Stimulated activated CD4-positive, alpha-beta T cell treated with anti-CD3 and anti-CD28 coated beads, Interleukin-15, amount 100 ng/mL, for 24 hours (primary cell): ENCODE measurements at regions not wholly inside any gene's neighbourhood (a gene's known extent, or its start where the extent isn't known, plus 50 kb on each side); places are given as distances from the start of the nearest gene placed in this dataset.

ENCODE experiments used
- DNase-seq: peaks from one replicate; pipeline ENCODE4 v3.0.0-alpha.2; 2020

DNA sequence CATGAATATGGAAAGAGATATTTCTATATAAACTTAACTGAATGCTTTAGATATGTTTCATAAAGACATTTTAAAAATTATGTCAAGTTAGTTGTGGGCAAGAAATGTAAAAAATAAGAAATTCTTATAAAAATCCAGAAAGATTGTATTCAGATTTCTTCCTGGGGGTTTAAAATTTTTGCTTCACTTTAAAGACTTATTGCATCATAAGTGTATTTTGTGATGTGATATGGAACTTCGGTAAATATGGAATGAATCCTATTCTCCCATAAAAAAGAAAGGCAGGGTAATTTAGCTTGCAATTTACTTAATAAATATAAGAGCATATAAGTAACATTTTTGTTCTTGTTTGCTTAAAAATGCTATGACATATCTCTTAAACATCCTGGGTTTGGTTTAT lies 104.8 kb upstream of the CWC22 start:
- DNase-seq = no peak

DNA sequence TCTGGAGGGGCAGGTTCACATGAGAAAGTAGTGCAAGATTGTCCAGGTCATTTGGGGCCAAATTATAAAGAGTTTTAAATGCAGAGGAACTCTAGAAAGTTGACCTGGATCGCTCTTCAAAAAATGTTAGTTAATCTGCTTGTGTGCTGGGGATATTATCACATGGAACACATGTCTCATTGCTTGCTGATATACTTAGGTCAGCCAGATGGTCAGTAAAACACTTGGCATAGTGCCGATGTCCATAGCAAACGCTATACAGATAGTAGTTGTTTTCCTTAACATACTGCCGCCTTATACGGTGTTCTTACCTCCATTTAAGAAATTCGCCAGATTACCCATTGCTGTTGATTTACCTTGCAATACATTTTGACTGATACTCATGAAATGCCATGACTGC lies 103.4 kb upstream of the CWC22 start:
- DNase-seq = no peak

DNA sequence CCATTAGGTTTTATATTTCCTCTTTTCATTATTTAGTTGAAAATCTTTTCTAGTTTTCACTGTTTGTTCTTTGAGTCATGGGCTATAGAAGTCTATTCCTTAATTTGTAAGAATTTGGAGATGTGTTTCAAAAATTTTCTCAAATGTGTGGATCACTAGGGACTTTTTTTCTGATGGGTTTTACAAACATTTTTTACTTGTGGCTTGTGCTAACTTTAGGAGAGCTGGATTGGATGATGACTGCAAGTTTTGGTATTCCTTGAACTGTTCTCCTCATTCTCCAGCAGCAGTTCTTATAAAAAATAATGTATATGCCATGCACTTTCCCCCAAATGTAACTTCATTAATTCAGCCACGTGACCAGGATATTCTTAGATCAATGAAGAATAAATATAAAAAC lies 94.7 kb upstream of the CWC22 start:
- DNase-seq = no peak

DNA sequence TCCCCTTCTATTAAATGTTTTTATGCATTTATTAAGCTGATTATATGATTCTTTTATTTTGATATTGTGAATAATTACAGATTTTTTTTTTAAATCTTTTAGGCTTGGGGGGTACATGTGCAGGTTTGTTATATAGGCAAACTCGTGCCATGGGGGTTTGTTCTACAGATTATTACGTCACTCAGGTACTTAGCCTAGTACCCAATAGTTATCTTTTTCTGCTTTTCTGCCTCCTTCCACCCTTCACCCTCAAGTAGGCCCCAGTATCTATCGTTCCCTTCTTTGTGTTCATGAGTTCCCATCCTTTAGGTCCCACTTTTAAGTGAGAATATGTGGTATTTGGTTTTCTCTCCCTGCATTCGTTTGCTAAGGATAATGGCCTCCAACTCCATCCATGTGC lies 92.2 kb upstream of the CWC22 start:
- DNase-seq = no peak

DNA sequence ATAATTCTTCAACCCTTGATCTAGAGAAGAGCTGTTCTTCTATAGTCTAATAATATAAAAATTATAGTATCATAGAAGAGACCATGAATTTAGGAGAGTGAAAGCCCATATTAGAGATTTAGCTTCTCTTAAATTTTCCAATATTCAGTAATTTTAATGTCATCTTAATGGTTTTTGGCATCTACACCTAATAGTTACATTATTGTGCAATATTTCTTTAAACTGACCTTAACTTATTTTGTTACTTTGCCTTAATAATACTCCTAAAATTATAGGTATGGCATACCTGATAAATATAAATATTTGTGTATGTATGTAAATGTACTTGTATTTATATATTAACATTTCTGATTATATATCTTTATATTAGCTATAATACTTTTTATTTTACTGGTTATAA lies 78.0 kb upstream of the CWC22 start:
- no peak for DNase-seq

DNA sequence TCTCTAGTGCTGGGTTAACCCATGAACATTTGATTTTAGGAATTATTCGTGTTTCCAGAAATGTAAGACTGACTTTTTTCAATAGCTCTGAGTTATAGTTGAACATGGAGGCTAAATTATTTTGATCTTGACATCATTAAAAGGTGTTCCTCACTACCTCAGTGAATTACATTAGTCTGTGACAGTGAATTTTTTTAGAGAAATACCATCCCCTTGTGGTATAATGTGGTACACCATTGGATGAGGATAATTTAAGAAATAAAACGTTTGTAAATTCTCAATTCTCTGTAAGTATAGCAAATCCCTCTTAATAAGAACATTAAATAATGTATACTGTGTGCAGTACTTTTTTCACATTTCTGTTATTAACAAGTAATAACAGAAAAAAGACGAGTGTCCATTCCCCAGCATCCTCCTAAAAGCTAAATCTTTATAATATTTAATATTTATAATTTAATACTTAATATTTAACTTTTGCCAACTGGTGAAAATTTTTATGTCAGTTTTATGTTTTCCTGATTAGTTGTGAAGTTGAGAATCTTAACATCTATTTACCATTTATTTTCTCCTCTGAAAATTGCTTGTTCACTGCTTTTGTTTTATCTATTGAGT lies 70.3 kb upstream of the CWC22 start:
- DNase-seq = no peak

DNA sequence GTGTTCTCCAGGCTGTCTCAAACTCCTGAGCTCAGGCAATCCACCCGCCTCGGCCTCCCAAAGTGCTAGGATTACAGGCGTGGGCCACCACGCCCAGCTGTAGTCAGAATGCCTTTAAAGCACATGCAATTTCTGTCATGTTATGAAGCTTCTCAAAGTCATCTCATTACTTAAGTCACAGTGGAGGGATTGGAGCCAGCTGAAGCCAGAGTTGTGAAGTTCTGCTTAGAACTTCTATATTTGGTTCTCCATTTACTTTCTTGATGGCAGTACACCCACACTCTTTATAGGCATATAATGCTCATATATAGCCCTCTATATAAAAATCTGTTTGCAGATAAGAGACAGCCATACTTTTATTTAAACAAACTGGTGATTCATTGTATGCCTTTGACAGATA lies 68.8 kb upstream of the CWC22 start:
- no peak for DNase-seq

DNA sequence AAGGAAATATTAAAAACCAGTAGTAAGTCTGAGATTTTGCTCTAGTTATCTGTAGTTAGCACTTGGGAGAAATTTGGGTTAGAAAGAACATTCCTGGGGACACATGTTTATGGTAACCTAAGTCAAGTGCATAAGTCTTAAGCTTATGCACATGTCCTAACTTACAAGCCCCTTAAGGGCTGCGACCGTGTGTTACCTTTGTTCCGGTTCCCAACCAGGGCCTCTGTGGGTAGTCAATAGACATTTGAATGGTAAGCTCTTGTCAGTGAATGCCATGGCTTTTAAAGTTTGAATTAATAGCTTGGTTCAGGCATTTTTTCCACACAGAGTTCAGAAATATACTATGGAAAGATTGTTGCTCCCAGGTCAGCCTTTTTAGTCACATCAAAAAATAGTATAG lies 64.7 kb upstream of the CWC22 start:
- no peak for DNase-seq

DNA sequence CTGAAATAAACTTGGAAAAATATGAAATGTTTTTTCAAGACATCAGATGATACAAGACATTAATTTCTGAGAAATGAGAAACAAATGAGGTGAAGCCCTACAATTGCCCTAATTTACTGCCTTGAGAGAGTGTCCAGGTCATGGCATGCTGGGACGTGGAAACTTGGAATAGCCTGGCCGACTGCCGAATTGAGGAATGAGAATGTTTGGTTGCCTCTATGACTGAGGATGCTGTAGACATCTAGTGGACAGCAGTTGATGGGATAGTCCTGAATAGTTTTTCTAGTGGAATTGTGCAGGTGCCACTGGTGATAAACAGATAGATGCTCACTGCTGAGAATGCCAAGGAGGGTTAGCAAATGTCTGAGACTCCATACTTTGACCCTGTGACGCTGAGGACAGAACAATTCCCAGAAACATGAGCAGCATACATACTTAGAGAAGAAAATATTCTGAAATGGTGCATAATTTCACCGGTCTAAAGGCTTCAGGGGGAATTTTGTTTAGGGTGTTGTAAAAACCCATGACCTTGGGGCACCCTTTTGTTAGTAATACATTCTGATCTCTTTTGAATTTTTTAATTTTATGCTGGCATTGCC lies 56.5 kb upstream of the CWC22 start:
- no peak for DNase-seq

DNA sequence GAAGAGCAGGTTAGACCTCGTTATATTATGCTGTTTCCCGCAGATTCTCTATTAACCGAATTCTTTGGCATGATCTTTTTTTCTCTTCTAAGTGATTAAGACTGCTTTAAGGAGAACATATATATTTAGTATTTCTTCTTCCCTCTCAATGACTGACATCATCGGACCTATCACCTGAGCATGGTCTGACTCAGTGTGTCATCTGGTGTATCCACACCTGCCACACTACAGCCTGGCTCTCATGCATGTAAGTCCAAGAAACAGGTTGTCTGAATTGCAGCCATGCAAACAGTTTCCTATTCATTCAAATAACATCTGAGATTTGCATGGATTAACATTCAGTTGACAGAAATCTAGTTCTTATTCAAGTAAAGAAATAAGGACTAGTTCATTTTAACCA lies 55.1 kb upstream of the CWC22 start:
- no peak for DNase-seq

DNA sequence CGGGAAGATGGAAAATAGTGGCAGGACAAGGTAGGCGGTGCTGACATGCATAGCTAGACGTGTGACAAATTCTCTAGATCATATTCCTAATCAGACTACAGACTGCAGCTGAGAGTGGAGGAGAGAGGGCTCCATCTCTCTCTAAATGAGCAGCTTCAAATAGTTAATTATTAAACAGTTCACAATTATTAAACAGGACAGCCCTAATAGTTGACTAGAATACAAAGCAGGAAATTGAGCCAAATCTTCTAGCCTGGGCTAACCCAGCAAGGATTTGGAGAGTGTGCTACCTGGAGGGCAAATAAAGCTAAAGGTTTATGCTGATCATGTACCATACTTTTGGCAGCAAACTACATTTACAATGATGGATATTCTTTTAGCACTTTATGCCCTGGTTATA lies 54.4 kb upstream of the CWC22 start:
- DNase-seq = no peak

DNA sequence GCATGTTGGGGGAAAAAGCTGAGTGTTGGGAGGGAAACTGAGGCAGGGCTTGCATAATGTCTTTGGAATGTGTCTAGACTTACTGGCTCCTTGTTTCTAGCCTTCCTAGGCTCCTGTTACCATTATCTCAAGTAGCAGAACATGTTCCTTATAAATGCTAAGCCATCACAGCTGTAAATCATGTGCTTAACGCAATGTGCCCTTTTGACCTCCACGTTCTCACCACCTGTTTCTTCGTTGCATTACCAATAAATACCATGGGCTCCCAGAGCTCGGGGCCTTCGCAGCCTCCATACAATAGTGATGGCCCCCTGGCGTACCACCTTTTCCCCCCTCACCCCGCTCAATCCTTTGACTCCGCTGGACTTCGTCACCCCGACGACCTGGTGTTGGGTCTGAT lies 54.0 kb upstream of the CWC22 start:
- no peak for DNase-seq

DNA sequence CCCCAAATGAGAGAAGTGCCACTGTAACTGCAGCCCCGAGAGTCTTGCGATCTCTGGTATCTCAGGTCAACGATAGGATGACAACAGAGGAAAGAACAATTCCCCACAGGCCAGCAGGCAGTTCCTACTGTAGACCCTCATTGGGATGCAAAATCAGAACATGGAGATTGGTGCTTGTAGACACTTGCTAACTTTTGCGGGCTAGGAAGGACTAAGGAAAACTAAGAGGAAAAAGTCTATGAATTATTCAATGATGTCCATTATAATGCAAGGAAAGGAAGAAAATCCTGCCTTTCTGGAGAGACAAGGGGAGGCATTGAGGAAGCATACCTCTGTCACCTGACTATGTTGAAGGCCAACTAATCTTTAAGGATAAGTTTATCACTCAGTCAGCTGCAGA lies 51.9 kb upstream of the CWC22 start:
- no peak for DNase-seq

DNA sequence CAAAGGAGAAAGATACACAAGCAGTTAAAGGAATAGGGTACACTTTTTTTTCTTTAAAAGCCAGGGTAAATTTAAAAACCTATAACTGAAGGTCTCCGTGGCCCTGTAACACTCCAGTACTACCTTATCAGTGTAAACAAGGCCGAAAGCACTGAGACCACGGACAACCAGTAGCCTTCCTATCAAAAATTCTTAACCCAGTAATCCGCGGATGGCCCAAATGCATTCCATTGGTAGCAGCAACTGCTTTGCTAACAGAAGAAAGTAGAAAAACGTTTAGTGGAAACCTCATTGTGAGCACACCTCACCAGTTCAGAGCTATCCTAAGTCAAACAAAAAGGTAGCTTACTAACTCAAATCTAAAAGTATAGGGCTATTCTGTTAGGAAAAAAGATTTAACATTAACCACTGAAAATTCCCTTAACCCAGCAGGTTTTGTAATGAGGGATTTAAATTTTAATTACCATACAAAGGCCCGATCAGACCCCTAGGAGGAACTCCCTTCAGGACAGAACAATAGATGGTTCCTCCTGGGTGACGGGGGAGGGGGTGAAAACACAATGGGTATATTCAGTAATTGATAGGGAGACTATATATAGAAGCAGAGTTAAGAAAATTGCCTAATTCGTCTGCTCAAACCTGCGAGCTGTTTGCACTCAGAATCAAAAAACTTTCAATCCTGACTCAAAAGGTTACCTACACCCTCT lies 50.8 kb upstream of the CWC22 start:
- DNase-seq = no peak
